K562 (cell line): ENCODE measurements at regions not wholly inside any gene's neighbourhood (a gene's known extent, or its start where the extent isn't known, plus 50 kb on each side); places are given as distances from the start of the nearest gene placed in this dataset.

Experiments used
- ATAC-seq: fragments of 200-7000 bp; cut with Tn5 transposase; 3 replicates; pipeline ENCODE4 v1.9.1; 2020; ENCODE audit warnings: moderate library complexity
- BruUV-seq: library from RNA; stranded (reverse); fragments of 400-500 nt; replicated peaks from 2 replicates; lab custom pipeline; 2021; lab: Mats Ljungman, UMichigan
- CTCF ChIA-PET: fragments of 300-600 bp; formaldehyde crosslinking; extraction: SDS; loops from one replicate; lab custom pipeline; 2021; ENCODE audit warnings: low intra/inter-chr PET ratio; lab: Yijun Ruan, JAX
- POLR2A ChIA-PET: fragments of 300-600, 350-650 bp; sonication (Branson Sonifier 250); formaldehyde crosslinking; extraction: SDS; loops from one replicate; lab custom pipeline; 2021; ENCODE audit warnings: antibody characterized with exemption, inconsistent platforms; lab: Yijun Ruan, JAX
- DNase-seq, 4 experiments: peaks; one replicate each; pipeline versions ENCODE4 v3.0.0 to v3.0.0-alpha.2; 2011 to 2018; ENCODE audit warnings: low spot score in 3 of 4, mixed read lengths in 3 of 4; ENCODE audit errors: extremely low read depth in 1 of 4
- FAIRE-seq: peaks from 2 replicates; lab custom pipeline; 2011; peaks lifted over from hg19 to GRCh38; lab: Jason Lieb, UNC
- H2AFZ ChIP-seq: 2 replicates; pipeline ENCODE4 v1.6.0; 2011; ENCODE audit warnings: low read depth, low read length, control low read depth, inconsistent platforms
- H3K27ac ChIP-seq: fragments of 200-600 bp; 3 replicates; pipeline ENCODE4 v1.8.0; 2011; ENCODE audit warnings: low read depth, mild to moderate bottlenecking, control low read depth, inconsistent platforms, low read length, moderate library complexity, mixed read lengths; ENCODE audit errors: extremely low read depth
- H3K27me3 ChIP-seq, 2 experiments: fragments of 300-600 bp in 1 of 2; 2 replicates in 1 of 2; 3 replicates in 1 of 2; pipeline versions ENCODE4 v1.6.0 to v1.8.0; 2011; ENCODE audit warnings: inconsistent platforms in 2 of 2, low read length in 2 of 2, mild to moderate bottlenecking in 1 of 2, mixed read lengths in 1 of 2, moderate library complexity in 1 of 2; ENCODE audit not compliant: control insufficient read depth in 2 of 2, insufficient read depth in 2 of 2
- H3K36me3 ChIP-seq: fragments of 300-600 bp; 3 replicates; pipeline ENCODE4 v1.8.0; 2011; ENCODE audit warnings: mild to moderate bottlenecking, low read length, inconsistent platforms; ENCODE audit not compliant: control insufficient read depth, insufficient read depth
- H3K4me1 ChIP-seq, 2 experiments: fragments of 200-600 bp in 1 of 2; replicated peaks in 1 of 2; 2 replicates in 1 of 2; 3 replicates in 1 of 2; pipeline versions ENCODE4 v1.5.1 to v1.8.0; 2011; ENCODE audit warnings: inconsistent platforms in 2 of 2, low read length in 2 of 2, mild to moderate bottlenecking in 1 of 2, mixed read lengths in 1 of 2, moderate library complexity in 1 of 2; ENCODE audit not compliant: control insufficient read depth in 2 of 2, insufficient read depth in 2 of 2
- H3K4me2 ChIP-seq: 2 replicates; pipeline ENCODE4 v1.6.1; 2011; ENCODE audit warnings: low read length, control low read depth, inconsistent platforms, mixed read lengths; ENCODE audit not compliant: insufficient read depth
- H3K4me3 ChIP-seq: fragments of 200-600 bp; sonication (generic), shearing (Covaris generic); 2 replicates; pipeline ENCODE4 v1.5.1; 2016; ENCODE audit warnings: control low read depth, inconsistent platforms
- H3K79me2 ChIP-seq: fragments of 200-600 bp; 3 replicates; pipeline ENCODE4 v1.8.0; 2011; ENCODE audit warnings: low read length, inconsistent platforms; ENCODE audit not compliant: control insufficient read depth, insufficient read depth
- H3K9ac ChIP-seq, 2 experiments: 2 replicates each; pipeline versions ENCODE4 v1.6.0 to v1.6.1; 2011; ENCODE audit warnings: low read depth in 2 of 2, low read length in 2 of 2, control low read depth in 1 of 2, inconsistent platforms in 1 of 2, mild to moderate bottlenecking in 1 of 2, mixed read lengths in 1 of 2; ENCODE audit not compliant: insufficient read depth in 1 of 2
- H3K9me1 ChIP-seq: one replicate; pipeline ENCODE4 v1.6.0; 2011; ENCODE audit warnings: inconsistent platforms, mild to moderate bottlenecking, low read length, moderate library complexity; ENCODE audit not compliant: control insufficient read depth, insufficient read depth
- H3K9me3 ChIP-seq: replicated peaks from 2 replicates; pipeline ENCODE4 v1.5.1; 2011; ENCODE audit warnings: low read depth, low read length, inconsistent platforms; ENCODE audit not compliant: control insufficient read depth, insufficient read depth
- H4K20me1 ChIP-seq: replicated peaks from 2 replicates; pipeline ENCODE4 v1.6.1; 2011; ENCODE audit warnings: low read length, inconsistent platforms, mixed read lengths; ENCODE audit not compliant: control insufficient read depth, insufficient read depth
- ASH1L ChIP-seq: fragments of 450-650 bp; IDR thresholded peaks from 2 replicates; pipeline ENCODE4 v1.6.1; 2018; ENCODE audit warnings: borderline replicate concordance, mild to moderate bottlenecking, low read depth; ENCODE audit not compliant: partially characterized antibody
- CEBPG ChIP-seq, 3 experiments: fragments of 200-800 bp in 1 of 3; sonication (Bioruptor generic) in 1 of 3; sonication (generic) in 1 of 3; formaldehyde crosslinking in 1 of 3; IDR thresholded peaks in 2 of 3; conservative IDR thresholded peaks in 1 of 3; 2 replicates each; pipeline versions ENCODE4 v1.6.1 to v1.8.0; 2016 to 2022; ENCODE audit warnings: missing compliant biosample characterization in 2 of 3, missing genetic modification characterization in 2 of 3, mild to moderate bottlenecking in 1 of 3, missing genetic modification reagents in 1 of 3
- CHD1 ChIP-seq: fragments of 200-600 bp; sonication (generic); IDR thresholded peaks from one replicate; pipeline ENCODE4 v1.6.1; 2012; ENCODE audit warnings: mild to moderate bottlenecking, moderate library complexity, low read length, inconsistent platforms
- DEAF1 ChIP-seq: fragments of 450-650 bp; formaldehyde crosslinking; IDR thresholded peaks from 2 replicates; pipeline ENCODE4 v1.4.0; 2020; ENCODE audit warnings: mild to moderate bottlenecking, moderate library complexity
- E2F1 ChIP-seq: sonication (generic); formaldehyde crosslinking; IDR thresholded peaks from 2 replicates; pipeline ENCODE4 v1.8.1; 2023; ENCODE audit warnings: mild to moderate bottlenecking, missing genetic modification reagents, moderate library complexity
- HSF4 ChIP-seq: fragments of 250-450 bp; sonication (Bioruptor Pico); IDR thresholded peaks from 2 replicates; pipeline ENCODE4 v2.1.2; 2022; ENCODE audit warnings: mild to moderate bottlenecking, moderate library complexity, borderline replicate concordance
- KDM1A ChIP-seq, 2 experiments: fragments of 450-650 bp; IDR thresholded peaks; 2 replicates each; pipeline ENCODE4 v1.6.1; 2016; ENCODE audit warnings: mild to moderate bottlenecking in 2 of 2
- KLF13 ChIP-seq: fragments of 450-650 bp; IDR thresholded peaks from 2 replicates; pipeline ENCODE4 v1.6.1; 2016; ENCODE audit warnings: missing genetic modification characterization, low read depth, mild to moderate bottlenecking, missing compliant biosample characterization, moderate library complexity, borderline replicate concordance
- LCOR ChIP-seq: sonication (generic); formaldehyde crosslinking; IDR thresholded peaks from 2 replicates; pipeline ENCODE4 v1.8.0; 2022; ENCODE audit warnings: mild to moderate bottlenecking, missing genetic modification reagents
- MLLT1 ChIP-seq, 2 experiments: fragments of 450-650 bp; IDR thresholded peaks; 2 replicates each; pipeline ENCODE4 v1.6.1; 2016
- NCOR1 ChIP-seq: fragments of 450-650 bp; IDR thresholded peaks from 2 replicates; pipeline ENCODE4 v1.6.1; 2016; ENCODE audit warnings: mild to moderate bottlenecking, moderate library complexity
- NFXL1 ChIP-seq: fragments of 450-650 bp; formaldehyde crosslinking; IDR thresholded peaks from 2 replicates; pipeline ENCODE4 v1.4.0; 2021; ENCODE audit warnings: mild to moderate bottlenecking
- NR3C1 ChIP-seq: sonication (generic); formaldehyde crosslinking; IDR thresholded peaks from 2 replicates; pipeline ENCODE4 v1.8.1; 2022; ENCODE audit warnings: missing genetic modification reagents
- ZNF347 ChIP-seq: fragments of 450-650 bp; formaldehyde crosslinking; IDR thresholded peaks from 2 replicates; pipeline ENCODE4 v1.4.0; 2020; ENCODE audit warnings: low read depth, mild to moderate bottlenecking, moderate library complexity
- ZSCAN32 ChIP-seq: fragments of 450-650 bp; formaldehyde crosslinking; IDR thresholded peaks from 2 replicates; pipeline ENCODE4 v1.4.0; 2020; ENCODE audit warnings: mild to moderate bottlenecking, moderate library complexity
- WGBS: fragments of 100-300 bp; shearing (Covaris generic); methylation state at CpG from one replicate; pipeline ENCODE4 v1.1.6; 2016; ENCODE audit warnings: low coverage, mixed read lengths; ENCODE audit not compliant: insufficient coverage; ENCODE audit errors: missing lambda C conversion rate; 5-methylcytosine and 5-hydroxymethylcytosine counted together
- in situ Hi-C: fragments of 300-500 bp; cut with MboI; formaldehyde crosslinking; loops from 4 replicates; pipeline ENCODE4 v1.15.0; 2018; ENCODE audit warnings: inconsistent platforms, mixed read lengths
- intact Hi-C: fragments of 100-400 bp; cut with micrococcal nuclease; formaldehyde crosslinking; loops from 2 replicates; pipeline ENCODE4 v1.14.2; 2022
- TF ChIP-seq, protein P1 (sequence below): fragments of 450-650 bp; IDR thresholded peaks from 2 replicates; pipeline ENCODE4 v1.6.1; 2016; ENCODE audit warnings: low read depth, mild to moderate bottlenecking, moderate library complexity
- TF ChIP-seq, protein P2 (sequence below), 2 experiments: fragments of 450-650 bp in 1 of 2; sonication (generic) in 1 of 2; formaldehyde crosslinking in 1 of 2; IDR thresholded peaks in 1 of 2; conservative IDR thresholded peaks in 1 of 2; 2 replicates each; pipeline versions ENCODE4 v1.6.1 to v1.8.1; 2016 to 2023; ENCODE audit warnings: mild to moderate bottlenecking in 2 of 2, moderate library complexity in 2 of 2, inconsistent platforms in 1 of 2, missing genetic modification reagents in 1 of 2

DNA sequence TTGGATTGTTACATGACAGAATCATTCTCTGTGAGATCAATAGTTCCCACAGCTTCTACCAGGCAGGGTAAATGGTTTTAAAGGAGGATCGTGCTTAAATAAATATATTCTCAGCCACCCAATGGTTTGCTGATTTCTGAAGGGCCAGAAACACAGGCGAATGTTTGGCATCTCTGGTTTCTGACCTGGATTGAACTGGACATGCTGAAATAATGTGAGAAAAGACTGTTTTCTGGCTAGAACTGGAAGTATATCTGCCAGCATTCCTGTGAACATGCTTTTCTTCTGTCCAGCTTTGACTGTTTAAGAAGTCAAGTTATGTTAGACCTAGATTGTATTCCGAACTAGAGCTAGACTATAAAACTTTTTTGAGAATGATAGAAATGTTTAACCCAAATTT is 77.1 kb upstream of the COL3A1 start:
- no peaks in the 10 kb centered on the region for H3K9me1 ChIP-seq
- WGBS = 0% methylated on average over 2 of the region's 3 CpGs
- no peak for DNase-seq
- no peak overlapping the region for H3K9ac ChIP-seq
- ChIA-PET CTCF (no interaction called here), POLR2A (no interaction called here)
- no peaks in the 10 kb centered on the region for H3K36me3 ChIP-seq
- intact Hi-C loops = no loop called here
- H3K27me3 ChIP-seq = no peaks in the 10 kb centered on the region
- no peak overlapping the region for H2AFZ ChIP-seq
- no TSS peak for BruUV-seq
- in situ Hi-C loops = no loop called here
- no peak for ATAC-seq
- H3K4me1 ChIP-seq = no peaks in the 10 kb centered on the region
- H3K4me3 ChIP-seq = no peak overlapping the region
- no peaks in the 10 kb centered on the region for H4K20me1 ChIP-seq
- no peaks in the 10 kb centered on the region for H3K79me2 ChIP-seq
- no peak overlapping the region for H3K4me2 ChIP-seq
- no peak for FAIRE-seq
- H3K27ac ChIP-seq = no peak overlapping the region
- no peaks in the 10 kb centered on the region for H3K9me3 ChIP-seq
- TF ChIP-seq ZSCAN32 (CRISPR knock-in tag) = no peak
- TF ChIP-seq, protein P1, sequence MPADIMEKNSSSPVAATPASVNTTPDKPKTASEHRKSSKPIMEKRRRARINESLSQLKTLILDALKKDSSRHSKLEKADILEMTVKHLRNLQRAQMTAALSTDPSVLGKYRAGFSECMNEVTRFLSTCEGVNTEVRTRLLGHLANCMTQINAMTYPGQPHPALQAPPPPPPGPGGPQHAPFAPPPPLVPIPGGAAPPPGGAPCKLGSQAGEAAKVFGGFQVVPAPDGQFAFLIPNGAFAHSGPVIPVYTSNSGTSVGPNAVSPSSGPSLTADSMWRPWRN = no peak
- no peak for TF ChIP-seq NCOR1
- TF ChIP-seq, protein P2, sequence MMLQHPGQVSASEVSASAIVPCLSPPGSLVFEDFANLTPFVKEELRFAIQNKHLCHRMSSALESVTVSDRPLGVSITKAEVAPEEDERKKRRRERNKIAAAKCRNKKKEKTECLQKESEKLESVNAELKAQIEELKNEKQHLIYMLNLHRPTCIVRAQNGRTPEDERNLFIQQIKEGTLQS (IDR thresholded peaks at IDR 0.05) = no peak
- TF ChIP-seq, protein P2 (CRISPR knock-in tag; conservative IDR thresholded peaks at IDR 0.05) = no peak
- no peak for TF ChIP-seq ASH1L
- no peak for TF ChIP-seq LCOR (CRISPR knock-in tag)
- no peak for TF ChIP-seq NR3C1 (CRISPR knock-in tag)
- TF ChIP-seq KLF13 (tag) = no peak
- TF ChIP-seq DEAF1 (CRISPR knock-in tag) = no peak
- TF ChIP-seq KDM1A (IDR thresholded peaks at IDR 0.05) = no peak
- no peak for TF ChIP-seq E2F1 (CRISPR knock-in tag)
- no peak for TF ChIP-seq CEBPG (CRISPR knock-in tag; IDR thresholded peaks at IDR 0.05)
- no peak for TF ChIP-seq CEBPG (tag; conservative IDR thresholded peaks at IDR 0.05 in 1 of 2, IDR thresholded peaks at IDR 0.05 in 1 of 2)
- TF ChIP-seq HSF4 (CRISPR knock-in tag) = no peak
- TF ChIP-seq ZNF347 = no peak
- TF ChIP-seq NFXL1 (CRISPR knock-in tag) = no peak
- no peak for TF ChIP-seq MLLT1 (IDR thresholded peaks at IDR 0.05)
- TF ChIP-seq CHD1 = no peak
